ENCODE measurements at regions not wholly inside any gene's neighbourhood (a gene's known extent, or its start where the extent isn't known, plus 50 kb on each side); places are given as distances from the start of the nearest gene placed in this dataset.

GRCh38 chr7:63093481-63093880 lies 905.2 kb upstream of the ZNF722 start:
- TF ChIP-seq POLR2A (IDR thresholded peaks at IDR 0.05) (no peak), CTCF (IDR thresholded peaks at IDR 0.05) (no peak)
